Activated CD8-positive, alpha-beta memory T cell treated with anti-CD3 and anti-CD28 coated beads for 4 hours (primary cell): ENCODE measurements at regions not wholly inside any gene's neighbourhood (a gene's known extent, or its start where the extent isn't known, plus 50 kb on each side); places are given as distances from the start of the nearest gene placed in this dataset.
A peak's percentile ranks its signal among the peaks of the same experiment; 100 is the strongest.

Experiments used
- DNase-seq, 2 donors: peaks; one replicate each; pipeline ENCODE4 v3.0.0-alpha.2; 2020; ENCODE audit warnings: low read depth in 2 of 2

DNA sequence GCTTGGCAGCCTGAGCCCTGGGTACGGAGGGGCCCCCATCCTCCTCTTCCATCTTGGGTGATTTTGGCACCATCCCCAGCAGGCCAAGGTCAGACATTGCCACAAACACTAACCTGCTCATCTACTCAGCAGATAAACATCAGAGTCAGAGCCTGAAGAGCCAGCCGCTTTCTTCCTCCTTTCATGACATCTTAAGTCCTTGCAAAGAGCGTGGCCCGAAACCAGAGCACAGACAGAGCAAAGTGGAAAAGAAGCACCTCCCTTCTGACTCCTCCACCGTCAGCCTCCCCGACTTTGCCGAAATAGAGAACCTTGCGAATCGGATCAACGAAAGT is 60.4 kb upstream of the RPH3AL start:
- DNase-seq, result no peak

DNA sequence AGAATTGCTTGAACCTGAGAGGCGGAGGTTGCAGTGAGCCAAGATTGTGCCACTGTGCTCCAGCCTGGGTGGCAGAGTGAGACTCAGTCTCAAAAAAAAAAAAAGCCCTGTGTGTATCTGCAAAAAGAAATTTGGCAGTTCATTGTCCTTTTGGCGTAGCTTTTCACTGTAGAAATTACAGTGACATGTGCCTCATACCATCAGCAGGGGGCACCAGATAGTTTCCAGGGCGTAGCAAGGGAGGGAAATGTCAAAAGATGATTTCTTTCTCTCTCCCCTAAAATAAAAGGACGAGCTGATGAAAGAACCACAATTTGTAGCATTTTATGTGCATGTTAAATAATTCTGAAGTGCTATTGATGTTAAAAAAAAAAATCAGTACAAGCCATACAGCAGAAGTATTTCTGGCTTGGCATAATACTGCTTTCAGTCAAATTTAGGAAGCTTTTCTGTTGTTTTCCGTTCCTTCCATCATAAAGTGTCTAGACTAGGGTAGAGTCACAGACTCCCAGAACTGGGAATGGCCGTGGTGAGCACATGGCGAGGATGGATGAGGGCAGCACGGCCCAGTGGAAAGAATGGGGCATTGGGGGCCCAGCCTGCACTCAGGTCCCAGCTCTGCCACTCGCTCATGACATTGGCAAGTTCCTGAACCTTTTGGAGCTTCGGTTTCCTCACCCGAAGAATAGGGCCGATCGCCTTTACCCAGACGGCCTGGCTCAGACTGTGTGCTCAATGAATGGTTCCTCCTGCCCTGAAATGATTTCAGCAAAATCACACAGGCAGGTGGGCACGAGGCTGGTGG is 59.8 kb upstream of the RPH3AL start:
- DNase-seq, result peak; percentile 40 to 43

- DNase-seq, result no peak
Observed at GRCh38 chr17:411421-412120, 59.0 kb upstream of the RPH3AL start.

- DNase-seq, result peak in 1 of 2 donors; percentile 26
Observed at GRCh38 chr17:410543-411401, 58.2 kb upstream of the RPH3AL start.

- DNase-seq, result peak; percentile 99 to 100
Observed at GRCh38 chr17:409848-410542, 57.4 kb upstream of the RPH3AL start.

GRCh38 chr17:409308-409847 is 56.8 kb upstream of the RPH3AL start:
- no peak for DNase-seq

- no peak for DNase-seq
Observed at GRCh38 chr17:404703-405102, 52.1 kb upstream of the RPH3AL start.
